ENCODE measurements at regions not wholly inside any gene's neighbourhood (a gene's known extent, or its start where the extent isn't known, plus 50 kb on each side); places are given as distances from the start of the nearest gene placed in this dataset.

GRCh38 chr14:52202151-52202550 lies 65.3 kb upstream of the PTGDR start:
- intact Hi-C loops (cut with DNase I, micrococcal nuclease): no loop called here
- ATAC-seq: no peak

DNA sequence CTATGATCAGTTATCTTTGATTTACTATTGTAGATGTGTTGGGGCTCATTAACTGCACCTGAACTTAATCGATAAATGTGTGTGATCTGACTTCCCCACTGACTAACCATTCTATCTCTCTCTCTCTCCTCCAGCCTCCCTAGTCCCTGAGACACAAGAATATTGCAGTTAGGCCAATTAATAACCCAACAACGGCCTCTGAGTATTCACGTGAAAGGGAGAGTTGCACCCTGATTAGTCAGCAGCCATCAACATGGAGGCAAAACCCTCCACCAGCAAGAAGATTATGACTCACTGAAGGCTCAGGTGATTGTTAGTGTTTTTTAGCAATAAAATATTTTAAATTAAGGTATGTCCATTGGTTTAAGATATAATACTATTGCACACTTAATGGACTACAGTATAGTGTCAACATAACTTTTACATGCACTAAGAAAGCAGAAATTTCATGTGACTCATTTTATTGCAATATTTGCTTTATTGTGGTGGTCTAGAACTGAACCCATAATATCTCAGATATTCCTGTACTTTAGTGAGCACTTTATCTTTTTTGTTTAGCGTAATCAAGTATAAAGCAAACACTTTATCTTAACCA lies 77.1 kb upstream of the PTGDR start:
- intact Hi-C loops (cut with DNase I, micrococcal nuclease): no loop called here
- no peaks in the 10 kb centered on the region for H3K4me1 ChIP-seq (ENCODE audit: low read depth)
- ATAC-seq (no peak), DNase-seq (no peak)
- H3K9me3 ChIP-seq: no peaks in the 10 kb centered on the region
- TF ChIP-seq CTCF (IDR thresholded peaks at IDR 0.05): no peak
- no peaks in the 10 kb centered on the region for H3K36me3 ChIP-seq (ENCODE audit: low read depth)
- H3K4me3 ChIP-seq: no peak overlapping the region

More at GRCh38 chr14:52202151-52202550, 65.3 kb upstream of the PTGDR start:
- no peaks in the 10 kb centered on the region for H3K36me3 ChIP-seq (ENCODE audit: low read depth)
- no peak overlapping the region for H3K4me3 ChIP-seq
- H3K4me1 ChIP-seq (ENCODE audit: low read depth): no peaks in the 10 kb centered on the region
- no peak for TF ChIP-seq CTCF (IDR thresholded peaks at IDR 0.05)
- H3K9me3 ChIP-seq: no peaks in the 10 kb centered on the region
- DNase-seq: no peak

DNA sequence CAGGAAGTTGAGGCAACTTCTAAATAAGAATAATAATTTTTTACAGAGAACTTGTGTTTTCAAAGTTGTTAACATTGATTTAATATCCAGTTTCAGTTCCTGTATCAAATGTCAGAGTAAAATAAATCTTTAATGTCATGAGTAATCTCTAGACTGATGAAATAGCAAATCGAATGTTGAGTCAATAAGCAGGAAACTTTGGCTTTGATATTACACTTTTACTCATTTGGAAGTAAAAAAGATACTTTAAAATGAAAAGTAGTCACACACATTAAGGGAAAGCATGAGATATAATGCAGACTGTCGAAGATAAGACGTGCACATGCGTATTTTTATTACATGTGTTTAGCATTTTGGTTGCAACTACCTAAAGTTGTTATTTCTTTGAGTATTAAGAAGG lies 78.2 kb upstream of the PTGDR start:
- H3K36me3 ChIP-seq (ENCODE audit: low read depth): no peaks in the 10 kb centered on the region
- H3K9me3 ChIP-seq: no peaks in the 10 kb centered on the region
- ATAC-seq: no peak
- no peak for DNase-seq
- TF ChIP-seq CTCF (IDR thresholded peaks at IDR 0.05): no peak
- H3K4me1 ChIP-seq (ENCODE audit: low read depth): no peaks in the 10 kb centered on the region
- intact Hi-C loops (cut with DNase I, micrococcal nuclease): no loop called here
- H3K4me3 ChIP-seq: no peak overlapping the region

- Histone ChIP-seq H3K4me3 (no peak overlapping the region), H3K9me3 (no peaks in the 10 kb centered on the region), H3K36me3 (ENCODE audit: low read depth) (no peaks in the 10 kb centered on the region), H3K4me1 (ENCODE audit: low read depth) (no peaks in the 10 kb centered on the region)
- no peak for TF ChIP-seq CTCF (IDR thresholded peaks at IDR 0.05)
- intact Hi-C loops (cut with DNase I, micrococcal nuclease): no loop called here
- no peak for ATAC-seq
- no peak for DNase-seq
These were observed 79.1 kb upstream of the PTGDR start for GRCh38 chr14:52188381-52188780.

GRCh38 chr14:52185178-52185577 lies 82.3 kb upstream of the PTGDR start:
- DNase-seq: no peak
- H3K4me3 ChIP-seq: no peak overlapping the region
- no peak for ATAC-seq
- no peak for TF ChIP-seq CTCF (IDR thresholded peaks at IDR 0.05)
- H3K9me3 ChIP-seq: no peaks in the 10 kb centered on the region
- no peaks in the 10 kb centered on the region for H3K36me3 ChIP-seq (ENCODE audit: low read depth)
- intact Hi-C loops (cut with DNase I, micrococcal nuclease): no loop called here
- H3K4me1 ChIP-seq (ENCODE audit: low read depth): no peaks in the 10 kb centered on the region

DNA sequence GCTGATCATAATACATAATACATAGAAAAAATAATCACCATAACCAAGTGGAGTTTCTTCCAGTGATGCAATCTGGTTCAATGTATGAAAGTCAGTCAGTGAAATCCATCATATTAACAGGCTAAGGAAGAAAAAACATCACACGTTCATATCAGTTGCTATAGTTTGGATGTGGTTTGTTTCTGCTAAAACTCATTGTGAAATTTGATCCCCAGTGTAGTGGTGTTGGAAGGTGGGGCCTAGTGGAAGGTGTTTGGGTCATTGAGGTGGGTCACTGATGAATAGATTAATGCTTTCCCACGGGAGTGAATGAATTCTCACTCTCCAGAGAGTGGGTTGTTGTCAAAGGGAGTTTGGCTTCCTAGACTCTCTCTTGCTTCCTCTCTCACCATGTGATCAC lies 84.6 kb upstream of the PTGDR start:
- Histone ChIP-seq H3K9me3 (no peaks in the 10 kb centered on the region), H3K4me1 (ENCODE audit: low read depth) (no peaks in the 10 kb centered on the region), H3K36me3 (ENCODE audit: low read depth) (no peaks in the 10 kb centered on the region), H3K4me3 (no peak overlapping the region)
- intact Hi-C loops (cut with DNase I, micrococcal nuclease): no loop called here
- TF ChIP-seq CTCF (IDR thresholded peaks at IDR 0.05): no peak
- no peak for DNase-seq
- no peak for ATAC-seq

Measured in mucosa of descending colon (tissue), 3 donors.